ENCODE measurements at regions not wholly inside any gene's neighbourhood (a gene's known extent, or its start where the extent isn't known, plus 50 kb on each side); places are given as distances from the start of the nearest gene placed in this dataset.

- no peaks in the 10 kb centered on the region for H3K27me3 ChIP-seq
- no peaks in the 10 kb centered on the region for H3K36me3 ChIP-seq
- no peak for DNase-seq (ENCODE audit: low spot score in 2 of 2)
- H3K4me3 ChIP-seq, result no peak overlapping the region
- intact Hi-C loops (cut with DNase I), result no loop called here
- H3K27ac ChIP-seq, result no peak overlapping the region
- H3K4me1 ChIP-seq, result no peaks in the 10 kb centered on the region
- no peak for TF ChIP-seq CTCF (IDR thresholded peaks at IDR 0.05)
- H3K9me3 ChIP-seq, result no peaks in the 10 kb centered on the region
Observed at GRCh38 chr2:78132391-78133370, 610.5 kb upstream of the LRRTM4 start.

- no peak for DNase-seq (ENCODE audit: low spot score in 2 of 2)
Observed at GRCh38 chr2:78145395-78145996, 623.3 kb upstream of the LRRTM4 start.

GRCh38 chr2:78145997-78146722, 624.0 kb upstream of the LRRTM4 start:
- no peaks in the 10 kb centered on the region for H3K36me3 ChIP-seq
- no peaks in the 10 kb centered on the region for H3K27me3 ChIP-seq
- no peaks in the 10 kb centered on the region for H3K9me3 ChIP-seq
- TF ChIP-seq CTCF (IDR thresholded peaks at IDR 0.05), result no peak
- H3K27ac ChIP-seq, result no peak overlapping the region
- H3K4me1 ChIP-seq, result no peaks in the 10 kb centered on the region
- intact Hi-C loops (cut with DNase I), result no loop called here
- H3K4me3 ChIP-seq, result no peak overlapping the region
- DNase-seq (ENCODE audit: low spot score in 2 of 2), result no peak

More at GRCh38 chr2:78145395-78145996, 623.3 kb upstream of the LRRTM4 start:
- Histone ChIP-seq H3K27ac (no peak overlapping the region), H3K27me3 (no peaks in the 10 kb centered on the region), H3K36me3 (no peaks in the 10 kb centered on the region), H3K4me1 (no peaks in the 10 kb centered on the region), H3K4me3 (no peak overlapping the region), H3K9me3 (no peaks in the 10 kb centered on the region)
- intact Hi-C loops (cut with DNase I), result no loop called here
- TF ChIP-seq CTCF (IDR thresholded peaks at IDR 0.05), result no peak

GRCh38 chr2:78147466-78147865, 625.3 kb upstream of the LRRTM4 start:
- no peak for DNase-seq (ENCODE audit: low spot score in 2 of 2)
- intact Hi-C loops (cut with DNase I), result no loop called here

More at GRCh38 chr2:78147466-78147865, 625.3 kb upstream of the LRRTM4 start:
- Histone ChIP-seq H3K27me3 (no peaks in the 10 kb centered on the region), H3K4me1 (no peaks in the 10 kb centered on the region), H3K9me3 (no peaks in the 10 kb centered on the region), H3K4me3 (no peak overlapping the region), H3K36me3 (no peaks in the 10 kb centered on the region), H3K27ac (no peak overlapping the region)
- TF ChIP-seq CTCF (IDR thresholded peaks at IDR 0.05), result no peak
